ENCODE measurements at regions not wholly inside any gene's neighbourhood (a gene's known extent, or its start where the extent isn't known, plus 50 kb on each side); places are given as distances from the start of the nearest gene placed in this dataset.

DNA sequence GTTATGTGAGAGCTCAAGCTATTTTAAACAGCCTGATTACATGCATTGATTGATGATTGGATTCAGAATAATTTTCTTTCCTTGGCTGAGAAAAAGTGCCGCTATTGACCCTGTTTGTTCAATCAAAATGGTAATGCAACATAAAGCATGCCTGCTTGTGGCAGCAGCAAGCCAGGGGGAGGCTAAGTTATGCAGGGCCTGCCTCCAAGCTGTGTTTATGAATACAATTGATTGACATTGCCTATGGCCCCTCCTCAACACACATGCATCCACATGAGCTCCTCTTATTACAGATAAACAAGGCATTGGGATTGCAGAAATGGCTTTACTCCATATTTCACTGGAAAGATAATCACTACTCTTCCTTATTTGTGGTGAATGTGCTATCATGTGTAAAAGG is 395.6 kb downstream of the TDRD15 start:
- H3K9me3 ChIP-seq, result no peaks in the 10 kb centered on the region
- TF ChIP-seq POLR2A (IDR thresholded peaks at IDR 0.05) (no peak), POLR2AphosphoS5 (IDR thresholded peaks at IDR 0.05) (no peak)
- TF ChIP-seq, protein P1, sequence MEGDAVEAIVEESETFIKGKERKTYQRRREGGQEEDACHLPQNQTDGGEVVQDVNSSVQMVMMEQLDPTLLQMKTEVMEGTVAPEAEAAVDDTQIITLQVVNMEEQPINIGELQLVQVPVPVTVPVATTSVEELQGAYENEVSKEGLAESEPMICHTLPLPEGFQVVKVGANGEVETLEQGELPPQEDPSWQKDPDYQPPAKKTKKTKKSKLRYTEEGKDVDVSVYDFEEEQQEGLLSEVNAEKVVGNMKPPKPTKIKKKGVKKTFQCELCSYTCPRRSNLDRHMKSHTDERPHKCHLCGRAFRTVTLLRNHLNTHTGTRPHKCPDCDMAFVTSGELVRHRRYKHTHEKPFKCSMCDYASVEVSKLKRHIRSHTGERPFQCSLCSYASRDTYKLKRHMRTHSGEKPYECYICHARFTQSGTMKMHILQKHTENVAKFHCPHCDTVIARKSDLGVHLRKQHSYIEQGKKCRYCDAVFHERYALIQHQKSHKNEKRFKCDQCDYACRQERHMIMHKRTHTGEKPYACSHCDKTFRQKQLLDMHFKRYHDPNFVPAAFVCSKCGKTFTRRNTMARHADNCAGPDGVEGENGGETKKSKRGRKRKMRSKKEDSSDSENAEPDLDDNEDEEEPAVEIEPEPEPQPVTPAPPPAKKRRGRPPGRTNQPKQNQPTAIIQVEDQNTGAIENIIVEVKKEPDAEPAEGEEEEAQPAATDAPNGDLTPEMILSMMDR (IDR thresholded peaks at IDR 0.05), result no peak
- no peaks in the 10 kb centered on the region for H3K36me3 ChIP-seq
- no peaks in the 10 kb centered on the region for H3K27me3 ChIP-seq (replicated peaks; ENCODE audit: insufficient read depth)
- 96% methylated on average over 1 of the region's 1 CpG for WGBS
- DNase-seq (ENCODE audit: low spot score), result no peak
- no peak overlapping the region for H3K4me3 ChIP-seq
- H3K27ac ChIP-seq, result no peak overlapping the region
- no peaks in the 10 kb centered on the region for H3K4me1 ChIP-seq (replicated peaks)
- intact Hi-C loops (cut with DNase I), result no loop called here

DNA sequence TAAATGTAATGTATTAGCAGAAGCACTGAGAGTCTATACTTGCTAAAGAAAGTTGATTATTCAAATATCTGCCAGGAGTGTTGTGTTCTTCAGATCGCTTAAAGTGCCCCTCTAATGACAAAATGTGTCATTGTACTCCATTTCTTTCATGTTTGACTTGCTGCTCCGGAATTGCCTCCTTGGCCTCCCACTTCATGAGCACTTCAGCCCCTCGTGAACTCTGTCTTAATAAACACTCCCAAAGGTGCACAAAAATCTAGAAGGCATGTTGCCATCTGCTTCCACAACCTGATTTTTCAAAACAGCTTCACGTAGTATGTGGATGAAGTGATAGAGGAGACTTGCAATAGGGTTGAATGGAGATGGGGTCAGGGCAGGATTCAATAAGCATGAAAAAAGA is 396.1 kb downstream of the TDRD15 start:
- no peak for DNase-seq (ENCODE audit: low spot score)
- 74% methylated on average over 4 of the region's 4 CpGs for WGBS
- Histone ChIP-seq H3K9me3 (no peaks in the 10 kb centered on the region), H3K27me3 (replicated peaks; ENCODE audit: insufficient read depth) (no peaks in the 10 kb centered on the region), H3K36me3 (no peaks in the 10 kb centered on the region), H3K4me3 (no peak overlapping the region), H3K4me1 (replicated peaks) (no peaks in the 10 kb centered on the region), H3K27ac (no peak overlapping the region)
- intact Hi-C loops (cut with DNase I), result no loop called here
- TF ChIP-seq POLR2A (IDR thresholded peaks at IDR 0.05) (no peak), POLR2AphosphoS5 (IDR thresholded peaks at IDR 0.05) (no peak)
- TF ChIP-seq, protein P1 (IDR thresholded peaks at IDR 0.05), result no peak

DNA sequence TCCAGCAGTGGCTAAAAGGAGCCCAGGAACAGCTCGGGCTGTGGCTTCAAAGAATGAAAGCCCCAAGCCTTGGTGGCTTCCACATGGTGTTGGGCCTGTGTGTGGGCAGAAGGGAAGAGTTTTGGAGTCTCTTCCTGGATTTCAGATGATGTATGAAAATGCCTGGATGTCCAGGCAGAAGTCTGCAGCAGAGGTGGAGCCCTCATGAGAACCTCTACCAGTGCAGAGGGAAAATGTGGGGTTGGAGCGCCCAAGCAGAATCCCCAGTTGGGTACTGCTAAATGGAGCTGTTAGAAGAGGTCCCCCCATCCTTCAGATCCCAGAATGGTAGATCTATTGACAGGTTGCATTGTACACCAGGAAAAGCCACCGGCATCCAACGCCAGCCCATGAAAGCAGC is 412.1 kb downstream of the TDRD15 start:
- WGBS, result 74% methylated on average over 4 of the region's 4 CpGs
- Histone ChIP-seq H3K4me1 (replicated peaks) (no peaks in the 10 kb centered on the region), H3K27ac (no peak overlapping the region), H3K27me3 (replicated peaks; ENCODE audit: insufficient read depth) (no peaks in the 10 kb centered on the region), H3K36me3 (no peaks in the 10 kb centered on the region), H3K9me3 (no peaks in the 10 kb centered on the region), H3K4me3 (no peak overlapping the region)
- TF ChIP-seq POLR2AphosphoS5 (IDR thresholded peaks at IDR 0.05) (no peak), POLR2A (IDR thresholded peaks at IDR 0.05) (no peak)
- TF ChIP-seq, protein P1 (IDR thresholded peaks at IDR 0.05), result no peak
- intact Hi-C loops (cut with DNase I), result no loop called here
- DNase-seq (ENCODE audit: low spot score), result no peak

DNA sequence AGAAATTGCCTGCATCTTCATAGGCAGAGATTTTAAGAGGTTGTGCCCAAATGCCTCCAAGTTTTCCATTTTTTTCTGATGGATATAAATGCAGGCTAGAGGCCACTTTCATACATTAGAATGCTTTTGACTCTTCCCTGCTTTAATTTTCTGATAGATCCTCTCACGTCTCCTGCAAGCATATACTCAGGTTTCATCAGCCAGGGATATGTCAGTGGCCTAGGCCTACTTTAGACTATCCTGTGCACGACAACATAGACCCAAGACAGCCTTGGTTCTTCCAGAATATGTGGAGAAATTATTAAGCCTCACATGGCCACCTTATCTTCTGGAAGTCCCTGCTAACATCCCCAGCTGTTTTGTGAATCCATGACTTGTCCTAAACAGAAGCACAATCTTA is 415.9 kb downstream of the TDRD15 start:
- H3K9me3 ChIP-seq, result no peaks in the 10 kb centered on the region
- intact Hi-C loops (cut with DNase I), result no loop called here
- H3K27ac ChIP-seq, result no peak overlapping the region
- H3K4me3 ChIP-seq, result no peak overlapping the region
- TF ChIP-seq POLR2AphosphoS5 (IDR thresholded peaks at IDR 0.05), result no peak
- no peak for TF ChIP-seq POLR2A (IDR thresholded peaks at IDR 0.05)
- TF ChIP-seq, protein P1 (IDR thresholded peaks at IDR 0.05), result no peak
- no peaks in the 10 kb centered on the region for H3K4me1 ChIP-seq (replicated peaks)
- 83% methylated on average over 2 of the region's 2 CpGs for WGBS
- no peaks in the 10 kb centered on the region for H3K27me3 ChIP-seq (replicated peaks; ENCODE audit: insufficient read depth)
- DNase-seq (ENCODE audit: low spot score), result no peak
- H3K36me3 ChIP-seq, result no peaks in the 10 kb centered on the region

DNA sequence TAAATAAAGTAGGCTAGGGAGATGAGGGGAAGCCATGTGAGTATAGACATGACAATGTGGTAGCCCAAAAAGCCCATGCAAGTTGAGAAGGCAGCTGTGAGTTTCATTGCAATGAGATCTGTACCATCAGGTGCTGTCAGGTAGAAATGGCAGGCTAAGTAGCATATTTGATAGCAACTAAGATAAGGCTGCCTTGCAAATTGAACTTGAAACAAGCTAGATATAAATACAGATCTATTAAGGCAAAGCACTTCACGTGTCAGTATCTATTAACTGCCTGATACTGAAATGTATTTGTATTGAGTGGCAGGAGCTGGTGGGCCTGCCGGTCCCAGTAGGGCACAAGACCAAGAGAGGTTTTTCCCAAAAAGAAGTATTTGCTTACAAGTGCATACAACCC is 419.9 kb downstream of the TDRD15 start:
- TF ChIP-seq POLR2AphosphoS5 (IDR thresholded peaks at IDR 0.05) (no peak), POLR2A (IDR thresholded peaks at IDR 0.05) (no peak)
- TF ChIP-seq, protein P1 (IDR thresholded peaks at IDR 0.05), result no peak
- Histone ChIP-seq H3K27me3 (replicated peaks; ENCODE audit: insufficient read depth) (no peaks in the 10 kb centered on the region), H3K36me3 (no peaks in the 10 kb centered on the region), H3K4me3 (no peak overlapping the region), H3K9me3 (no peaks in the 10 kb centered on the region), H3K4me1 (replicated peaks) (no peaks in the 10 kb centered on the region), H3K27ac (no peak overlapping the region)
- intact Hi-C loops (cut with DNase I), result no loop called here
- 59% methylated on average over 2 of the region's 2 CpGs for WGBS
- no peak for DNase-seq (ENCODE audit: low spot score)
